CD4-positive, alpha-beta T cell (primary cell): ENCODE measurements at regions not wholly inside any gene's neighbourhood (a gene's known extent, or its start where the extent isn't known, plus 50 kb on each side); places are given as distances from the start of the nearest gene placed in this dataset.

ENCODE experiments used
- ATAC-seq: fragments of 200-7000 bp; cut with Tn5 transposase; one replicate; pipeline ENCODE4 v1.10.0; 2022; ENCODE audit warnings: mild to moderate bottlenecking; ENCODE audit not compliant: poor library complexity
- CTCF ChIA-PET: fragments of 350-600 bp; sonication (Branson Sonifier 250); formaldehyde crosslinking; loops from one replicate; lab custom pipeline; 2021; ENCODE audit warnings: antibody characterized with exemption, inconsistent platforms; lab: Charles Lee
- POLR2A ChIA-PET: fragments of 350-600 bp; sonication (Branson Sonifier 250); formaldehyde crosslinking; loops from one replicate; lab custom pipeline; 2021; ENCODE audit warnings: antibody characterized with exemption, inconsistent platforms; lab: Charles Lee
- DNase-seq, 14 experiments: peaks; one replicate each; pipeline ENCODE4 v3.0.0-alpha.2; 2013 to 2020; ENCODE audit warnings: mixed read lengths in 2 of 14
- H3K27ac ChIP-seq, 2 donors: one replicate each; pipeline versions ENCODE4 v1.5.1 to v1.7.0; 2013; ENCODE audit warnings: low read length in 2 of 2, low read depth in 1 of 2, mild to moderate bottlenecking in 1 of 2
- H3K27me3 ChIP-seq, 2 experiments: 1 replicate in 1 of 2; 2 replicates in 1 of 2; pipeline versions ENCODE4 v1.6.1 to v1.7.0; 2013; ENCODE audit warnings: low read length in 2 of 2, control low read depth in 1 of 2, mild to moderate bottlenecking in 1 of 2, moderate library complexity in 1 of 2; ENCODE audit not compliant: insufficient read depth in 2 of 2, control insufficient read depth in 1 of 2
- H3K36me3 ChIP-seq: one replicate; pipeline ENCODE4 v1.6.1; 2013; ENCODE audit warnings: low read length, control low read depth; ENCODE audit not compliant: insufficient read depth
- H3K4me1 ChIP-seq: one replicate; pipeline ENCODE4 v1.6.1; 2013; ENCODE audit warnings: low read length, control low read depth; ENCODE audit not compliant: insufficient read depth
- H3K4me3 ChIP-seq: one replicate; pipeline ENCODE4 v1.5.1; 2013; ENCODE audit warnings: mild to moderate bottlenecking, low read length, moderate library complexity
- H3K9me3 ChIP-seq, 2 experiments: 1 replicate in 1 of 2; 2 replicates in 1 of 2; pipeline versions ENCODE4 v1.6.1 to v1.7.0; 2013; ENCODE audit warnings: low read length in 2 of 2, mild to moderate bottlenecking in 2 of 2, control low read depth in 1 of 2, moderate library complexity in 1 of 2; ENCODE audit not compliant: control insufficient read depth in 1 of 2, insufficient read depth in 1 of 2
- H3K27ac Mint-ChIP-seq: one replicate; pipeline ENCODE4 v1.8.0; 2020; ENCODE audit warnings: mixed read lengths
- H3K27me3 Mint-ChIP-seq: one replicate; pipeline ENCODE4 v1.8.0; 2021; ENCODE audit warnings: mixed read lengths
- H3K36me3 Mint-ChIP-seq: one replicate; pipeline ENCODE4 v1.8.0; 2021; ENCODE audit warnings: low read depth, mixed read lengths
- H3K4me1 Mint-ChIP-seq: one replicate; pipeline ENCODE4 v1.8.0; 2021; ENCODE audit warnings: low read depth, mixed read lengths
- H3K4me3 Mint-ChIP-seq: one replicate; pipeline ENCODE4 v1.8.0; 2020; ENCODE audit warnings: mild to moderate bottlenecking, mixed read lengths
- H3K9me3 Mint-ChIP-seq: one replicate; pipeline ENCODE4 v1.8.0; 2020; ENCODE audit warnings: mixed read lengths
- CTCF ChIP-seq: fragments of 200-600 bp; IDR thresholded peaks from one replicate; pipeline ENCODE4 v1.8.0; 2022; ENCODE audit warnings: antibody characterized with exemption, mild to moderate bottlenecking
- intact Hi-C, 2 experiments: fragments of 100-400 bp; cut with DNase I in 1 of 2; cut with micrococcal nuclease in 1 of 2; formaldehyde crosslinking; loops; one replicate each; pipeline versions ENCODE4 v1.15.1 to v1.9.0; 2023 to 2025; cut with DNase I, micrococcal nuclease

- POLR2A ChIA-PET = no interaction called here
- H3K4me1 Mint-ChIP-seq = no peaks in the 10 kb centered on the region
- Histone ChIP-seq H3K36me3 (no peaks in the 10 kb centered on the region), H3K9me3 (peaks cover 0 to 4% of the 10 kb centered on the region in 2 experiments), H3K27ac (no peak overlapping the region), H3K27me3 (no peaks in the 10 kb centered on the region), H3K4me3 (no peak overlapping the region), H3K4me1 (no peaks in the 10 kb centered on the region)
- DNase-seq (no peak), ATAC-seq (no peak)
- H3K36me3 Mint-ChIP-seq = no peaks in the 10 kb centered on the region
- CTCF ChIA-PET = no interaction called here
- intact Hi-C loops = no loop called here
- H3K9me3 Mint-ChIP-seq = peaks cover 2% of the 10 kb centered on the region
- H3K27ac Mint-ChIP-seq = no peak overlapping the region
- H3K27me3 Mint-ChIP-seq = no peaks in the 10 kb centered on the region
- no peak for TF ChIP-seq CTCF
- H3K4me3 Mint-ChIP-seq = no peak overlapping the region
Observed at GRCh38 chr18:38756436-38756835, 1190.8 kb upstream of the CELF4 start.

GRCh38 chr18:38752430-38752829 is 1186.8 kb upstream of the CELF4 start:
- Mint-ChIP-seq H3K4me3 (no peak overlapping the region), H3K27me3 (no peaks in the 10 kb centered on the region), H3K9me3 (peaks cover 2% of the 10 kb centered on the region), H3K4me1 (no peaks in the 10 kb centered on the region), H3K27ac (no peak overlapping the region), H3K36me3 (no peaks in the 10 kb centered on the region)
- no peak for DNase-seq
- intact Hi-C loops = no loop called here
- POLR2A ChIA-PET = no interaction called here
- H3K9me3 ChIP-seq = peaks cover 0 to 4% of the 10 kb centered on the region in 2 experiments
- no peaks in the 10 kb centered on the region for H3K4me1 ChIP-seq
- CTCF ChIA-PET = no interaction called here
- ATAC-seq = no peak
- no peak overlapping the region for H3K27ac ChIP-seq
- no peaks in the 10 kb centered on the region for H3K36me3 ChIP-seq
- no peak for TF ChIP-seq CTCF
- no peaks in the 10 kb centered on the region for H3K27me3 ChIP-seq
- H3K4me3 ChIP-seq = no peak overlapping the region

- Histone ChIP-seq H3K9me3 (peaks cover 0 to 4% of the 10 kb centered on the region in 2 experiments), H3K27me3 (no peaks in the 10 kb centered on the region), H3K27ac (no peak overlapping the region), H3K4me1 (no peaks in the 10 kb centered on the region), H3K4me3 (no peak overlapping the region), H3K36me3 (no peaks in the 10 kb centered on the region)
- ChIA-PET POLR2A (no interaction called here), CTCF (no interaction called here)
- no peaks in the 10 kb centered on the region for H3K36me3 Mint-ChIP-seq
- H3K27ac Mint-ChIP-seq = no peak overlapping the region
- intact Hi-C loops = no loop called here
- TF ChIP-seq CTCF = no peak
- H3K4me3 Mint-ChIP-seq = no peak overlapping the region
- H3K9me3 Mint-ChIP-seq = peaks cover 2% of the 10 kb centered on the region
- no peaks in the 10 kb centered on the region for H3K4me1 Mint-ChIP-seq
- DNase-seq (no peak), ATAC-seq (no peak)
- no peaks in the 10 kb centered on the region for H3K27me3 Mint-ChIP-seq
Observed at GRCh38 chr18:38751898-38752297, 1186.3 kb upstream of the CELF4 start.
